Stimulated activated CD8-positive, alpha-beta memory T cell treated with anti-CD3 and anti-CD28 coated beads, Interleukin-2, amount 100 ng/mL, for 1 hour (primary cell): ENCODE measurements at regions not wholly inside any gene's neighbourhood (a gene's known extent, or its start where the extent isn't known, plus 50 kb on each side); places are given as distances from the start of the nearest gene placed in this dataset.
A peak's percentile ranks its signal among the peaks of the same experiment; 100 is the strongest.

ENCODE experiments used
- DNase-seq, 2 donors: peaks; one replicate each; pipeline ENCODE4 v3.0.0-alpha.2; 2020; ENCODE audit warnings: low read depth in 2 of 2

- DNase-seq: no peak
Measured at GRCh38 chr6:26149240-26149639, 62.0 kb downstream of the HFE start.

DNA sequence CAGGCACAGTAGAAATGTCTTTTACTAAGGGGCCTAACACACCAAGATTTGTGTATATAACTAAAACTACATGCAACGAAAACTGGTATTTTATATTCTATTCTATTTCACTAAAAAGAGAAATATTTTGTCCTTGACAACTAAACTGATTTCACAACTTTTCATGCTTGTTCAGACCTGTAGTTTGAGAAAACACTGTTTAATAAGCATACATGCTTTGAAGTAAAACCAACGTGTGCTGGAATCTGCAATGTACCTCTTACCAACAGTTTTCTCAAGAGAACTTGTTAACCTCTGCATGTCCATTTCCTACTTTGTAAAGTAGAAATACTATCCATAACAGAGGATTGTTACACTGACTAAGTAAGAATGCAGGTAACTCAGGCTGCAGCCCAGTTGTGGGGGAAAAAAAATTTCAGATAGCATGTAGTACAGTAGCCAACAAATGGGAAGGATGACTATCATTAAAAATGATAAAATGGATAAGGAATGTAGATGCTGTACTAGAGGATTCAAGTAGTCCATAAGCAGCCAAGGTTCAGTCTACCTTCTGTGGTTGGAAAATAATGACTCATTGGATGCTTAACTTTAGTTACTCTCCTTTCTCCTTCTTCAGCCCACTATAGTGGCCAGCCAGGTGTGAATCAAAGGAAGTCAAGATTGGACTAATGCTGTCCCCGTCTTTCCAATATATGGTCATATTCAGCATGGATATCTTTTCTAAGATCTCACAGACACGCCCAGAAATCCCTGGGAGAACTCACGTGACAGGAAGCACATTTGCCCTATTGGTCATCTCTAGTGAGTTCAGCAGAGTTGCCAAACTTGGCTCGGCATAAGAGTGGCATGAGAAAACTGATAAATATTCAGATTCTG is 65.2 kb downstream of the HFE start:
- DNase-seq: no peak

DNA sequence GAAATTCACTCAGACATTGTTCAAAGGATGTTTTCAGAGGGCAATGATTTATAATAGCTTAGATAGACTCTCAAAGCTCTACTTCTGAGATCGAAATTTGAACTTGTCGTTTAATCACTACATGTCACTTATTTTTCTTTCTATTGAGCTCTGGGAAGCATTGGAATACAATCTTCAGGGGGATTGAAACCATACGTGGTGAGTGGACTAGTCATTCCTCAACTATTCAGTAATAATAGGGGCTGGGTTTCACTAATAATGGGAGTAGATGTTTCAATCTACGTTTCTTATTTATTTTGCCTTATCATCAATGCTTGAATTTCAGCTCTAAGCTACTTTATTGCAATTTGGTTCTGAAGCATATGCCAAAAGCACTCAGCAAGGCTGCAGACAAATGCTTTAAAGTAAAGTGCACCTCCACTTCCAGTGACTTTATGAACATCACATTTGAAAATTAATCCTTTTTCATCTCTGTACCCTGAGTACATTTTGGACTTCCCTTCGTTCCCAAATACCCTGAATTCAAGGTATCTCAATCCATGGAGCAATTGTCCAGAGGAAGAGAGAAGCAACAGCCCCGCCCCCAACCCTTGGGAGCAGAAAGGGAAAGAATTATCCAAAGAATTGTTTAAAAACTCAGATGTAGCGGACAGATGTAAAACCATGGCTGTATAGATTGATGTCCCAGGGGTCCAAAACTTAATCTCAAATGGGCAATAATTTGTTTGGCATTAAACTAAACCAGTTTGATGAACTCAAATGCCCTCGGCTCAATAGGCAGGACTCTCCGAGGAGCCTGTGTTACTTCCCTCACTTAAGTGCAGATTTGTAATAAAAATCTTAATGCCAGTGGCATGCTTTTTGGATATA is 68.1 kb downstream of the HFE start:
- no peak for DNase-seq

DNA sequence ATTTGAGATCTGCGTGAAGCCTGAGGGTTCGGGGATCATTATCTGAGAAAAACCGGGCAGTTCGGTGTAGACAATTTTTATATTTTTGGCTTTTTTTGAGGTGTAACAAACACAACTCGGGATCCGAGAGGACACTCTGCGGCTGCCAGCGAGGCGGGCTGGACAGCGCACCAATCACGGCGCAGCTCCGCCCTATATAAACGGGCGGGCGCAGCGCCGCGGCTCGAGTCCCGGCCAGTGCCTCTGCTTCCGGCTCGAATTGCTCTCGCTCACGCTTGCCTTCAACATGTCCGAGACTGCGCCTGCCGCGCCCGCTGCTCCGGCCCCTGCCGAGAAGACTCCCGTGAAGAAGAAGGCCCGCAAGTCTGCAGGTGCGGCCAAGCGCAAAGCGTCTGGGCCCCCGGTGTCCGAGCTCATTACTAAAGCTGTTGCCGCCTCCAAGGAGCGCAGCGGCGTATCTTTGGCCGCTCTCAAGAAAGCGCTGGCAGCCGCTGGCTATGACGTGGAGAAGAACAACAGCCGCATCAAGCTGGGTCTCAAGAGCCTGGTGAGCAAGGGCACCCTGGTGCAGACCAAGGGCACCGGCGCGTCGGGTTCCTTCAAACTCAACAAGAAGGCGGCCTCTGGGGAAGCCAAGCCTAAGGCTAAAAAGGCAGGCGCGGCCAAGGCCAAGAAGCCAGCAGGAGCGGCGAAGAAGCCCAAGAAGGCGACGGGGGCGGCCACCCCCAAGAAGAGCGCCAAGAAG is 69.0 kb downstream of the HFE start:
- peak; percentile 69 to 72 for DNase-seq

- no peak for DNase-seq
Measured at GRCh38 chr6:26156850-26157250, 69.6 kb downstream of the HFE start.

DNA sequence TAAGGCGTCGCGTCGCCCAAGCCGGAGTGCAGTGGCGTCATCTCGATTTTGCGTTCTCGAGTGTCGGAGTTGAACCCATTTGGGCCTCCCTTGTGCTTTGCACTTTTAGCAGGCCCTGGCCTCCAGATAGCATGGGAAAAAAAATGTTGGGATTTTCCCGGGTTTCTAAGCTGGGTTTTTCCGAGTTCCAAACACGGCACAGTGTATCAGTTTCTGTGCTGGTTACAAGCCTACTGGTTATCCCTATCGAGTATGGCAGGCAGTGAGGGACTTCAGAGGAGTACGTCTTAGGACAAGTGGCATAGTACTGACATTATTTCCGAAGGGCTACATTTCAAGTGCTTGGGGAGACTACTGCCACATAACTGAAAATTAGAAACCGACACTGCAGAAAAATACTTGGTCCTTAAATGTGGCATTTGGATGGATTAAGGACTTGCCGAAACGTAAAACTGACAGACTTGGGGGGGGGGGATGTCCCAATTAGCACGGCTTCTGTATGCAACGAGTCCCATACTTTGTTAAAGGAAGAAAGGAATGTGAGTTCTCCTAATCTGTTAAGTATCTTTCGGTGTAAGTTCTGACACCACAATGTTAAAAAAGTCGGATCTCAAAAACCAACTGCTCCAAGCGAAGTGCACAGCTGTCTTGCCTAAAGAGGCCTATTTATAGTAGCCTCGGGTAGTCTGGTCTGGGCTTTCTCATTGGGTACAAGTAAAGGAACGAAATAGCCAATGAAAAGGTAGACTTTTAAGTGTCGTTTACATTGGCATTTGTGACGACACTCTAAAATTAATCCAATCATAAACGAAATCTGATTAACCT is 70.2 kb downstream of the HFE start:
- DNase-seq: peak in 1 of 2 donors; percentile 32

DNA sequence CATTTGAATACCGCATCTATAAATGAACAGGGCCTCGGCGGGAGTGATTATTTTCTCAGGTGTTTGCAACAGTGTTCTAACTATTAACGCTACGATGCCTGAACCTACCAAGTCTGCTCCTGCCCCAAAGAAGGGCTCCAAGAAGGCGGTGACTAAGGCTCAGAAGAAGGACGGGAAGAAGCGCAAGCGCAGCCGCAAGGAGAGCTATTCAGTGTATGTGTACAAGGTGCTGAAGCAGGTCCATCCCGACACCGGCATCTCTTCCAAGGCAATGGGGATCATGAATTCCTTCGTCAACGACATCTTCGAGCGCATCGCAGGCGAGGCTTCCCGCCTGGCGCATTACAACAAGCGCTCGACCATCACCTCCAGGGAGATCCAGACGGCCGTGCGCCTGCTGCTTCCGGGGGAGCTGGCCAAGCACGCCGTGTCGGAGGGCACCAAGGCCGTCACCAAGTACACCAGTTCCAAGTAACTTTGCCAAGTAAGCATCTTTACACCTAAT is 70.9 kb downstream of the HFE start:
- DNase-seq: peak; percentile 65 to 69

GRCh38 chr6:26158581-26159356 is 71.5 kb downstream of the HFE start:
- no peak for DNase-seq

DNA sequence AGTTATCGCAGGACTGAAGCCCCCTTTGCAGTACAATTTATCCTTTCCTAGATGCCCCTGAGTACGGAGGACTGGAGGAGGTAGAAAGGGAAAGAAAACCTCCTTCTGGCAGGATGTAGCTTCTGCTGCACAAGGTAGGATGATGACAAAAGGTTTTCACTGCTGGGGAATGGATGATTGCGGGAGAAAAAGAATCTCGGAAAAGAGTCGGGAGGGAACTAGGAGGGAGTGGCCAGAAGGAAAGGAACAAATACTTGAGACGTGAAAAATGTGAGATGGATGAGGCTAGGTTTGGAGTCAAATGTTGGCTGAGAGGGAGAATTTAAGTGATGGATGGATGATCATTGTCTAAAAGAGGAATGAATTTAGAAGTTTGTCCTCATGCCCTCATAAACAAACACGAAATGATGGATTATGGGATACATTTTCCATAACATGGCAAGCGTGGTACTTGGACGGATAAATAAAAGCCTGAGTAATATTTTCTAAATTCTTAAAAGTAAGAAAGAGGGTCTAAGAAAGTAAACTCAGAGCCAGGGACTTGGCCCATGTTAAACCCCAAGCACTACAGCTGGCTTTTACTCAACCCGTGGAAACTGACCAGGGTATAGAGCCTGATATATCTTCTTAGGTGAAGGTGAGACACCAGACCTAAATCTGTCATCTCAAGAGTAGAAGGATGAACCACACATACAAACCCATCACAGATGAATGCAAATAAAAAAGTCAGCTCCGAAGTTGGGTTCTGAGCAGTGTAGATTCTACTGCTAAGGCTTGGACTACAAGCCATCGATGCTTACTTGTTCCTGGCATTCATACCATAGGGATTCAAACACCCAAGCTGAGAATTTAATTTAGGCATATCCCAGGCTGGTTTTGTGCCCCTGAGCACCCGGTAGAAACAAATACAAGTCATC is 72.4 kb downstream of the HFE start:
- DNase-seq: no peak

GRCh38 chr6:26161322-26161721 is 74.1 kb downstream of the HFE start:
- no peak for DNase-seq

- no peak for DNase-seq
Measured at GRCh38 chr6:26162399-26162798, 75.2 kb downstream of the HFE start.

- no peak for DNase-seq
Measured at GRCh38 chr6:26163427-26164119, 76.3 kb downstream of the HFE start.

DNA sequence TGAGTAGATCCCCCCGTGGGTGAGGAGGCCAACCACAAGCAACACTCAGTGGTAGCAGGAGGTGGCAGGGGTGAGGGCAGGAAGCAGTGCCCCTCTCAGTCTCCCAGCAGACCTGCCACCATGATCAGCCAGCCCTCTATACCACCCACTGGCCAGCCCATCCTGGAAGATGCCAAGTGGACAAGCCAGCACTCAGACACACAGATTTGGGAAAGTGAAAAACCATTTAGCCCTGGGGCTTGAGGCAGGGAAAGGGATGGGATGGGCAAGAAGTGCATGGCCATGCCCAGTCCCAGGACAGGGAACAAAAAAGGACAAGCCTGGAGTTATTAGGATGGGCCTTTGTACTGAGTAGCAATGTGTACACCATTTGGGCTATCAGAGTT is 76.9 kb downstream of the HFE start:
- DNase-seq: no peak

GRCh38 chr6:26165261-26165790 is 78.1 kb downstream of the HFE start:
- no peak for DNase-seq

GRCh38 chr6:26170181-26170580 is 83.0 kb downstream of the HFE start:
- no peak for DNase-seq

- DNase-seq: no peak
Measured at GRCh38 chr6:26170951-26171841, 84.0 kb downstream of the HFE start.

- no peak for DNase-seq
Measured at GRCh38 chr6:26172608-26172968, 85.4 kb downstream of the HFE start.

GRCh38 chr6:26173836-26174145 is 86.6 kb downstream of the HFE start:
- no peak for DNase-seq
